ENCODE measurements at regions not wholly inside any gene's neighbourhood (a gene's known extent, or its start where the extent isn't known, plus 50 kb on each side); places are given as distances from the start of the nearest gene placed in this dataset.

DNA sequence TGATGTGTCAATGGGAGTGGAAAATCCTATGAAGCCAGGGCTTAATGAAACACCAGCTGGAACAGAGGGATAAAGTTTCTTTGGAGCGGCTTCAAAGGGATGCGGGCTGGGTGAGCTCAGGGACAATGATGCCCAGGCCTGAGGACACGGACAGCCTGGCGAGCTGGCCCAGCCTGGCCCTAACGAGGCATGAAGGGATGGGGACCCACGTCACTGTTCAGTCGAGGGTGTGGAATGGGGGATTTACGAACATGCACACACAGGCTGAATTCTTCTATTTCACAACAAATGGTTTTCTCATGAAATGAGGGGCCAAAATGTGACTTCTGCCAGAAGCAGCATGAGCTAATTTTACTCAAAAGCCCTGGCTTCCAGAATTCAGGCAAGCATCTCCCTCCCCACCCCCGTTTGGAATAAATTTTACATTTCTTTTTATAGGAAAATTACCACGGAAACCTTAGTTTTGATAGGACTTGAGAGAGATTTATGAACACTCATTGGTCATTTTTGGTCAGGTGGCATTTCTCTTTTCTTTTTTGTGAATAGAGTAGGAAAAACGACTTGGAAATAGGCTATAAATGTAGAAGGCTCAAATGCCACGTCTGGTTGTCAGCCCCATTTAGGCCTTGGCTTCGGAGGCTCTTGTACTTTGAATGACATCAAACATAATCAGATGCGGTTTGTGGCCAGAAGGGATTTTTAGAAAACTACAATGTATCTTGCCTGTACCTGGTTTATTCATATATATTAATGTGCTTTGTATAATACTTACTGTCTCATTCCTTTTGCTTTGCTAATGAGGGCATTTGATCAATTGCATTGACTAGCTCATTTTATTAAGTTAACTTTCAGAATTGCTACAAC is 893.8 kb upstream of the CELF4 start:
- DNase-seq = no peak

DNA sequence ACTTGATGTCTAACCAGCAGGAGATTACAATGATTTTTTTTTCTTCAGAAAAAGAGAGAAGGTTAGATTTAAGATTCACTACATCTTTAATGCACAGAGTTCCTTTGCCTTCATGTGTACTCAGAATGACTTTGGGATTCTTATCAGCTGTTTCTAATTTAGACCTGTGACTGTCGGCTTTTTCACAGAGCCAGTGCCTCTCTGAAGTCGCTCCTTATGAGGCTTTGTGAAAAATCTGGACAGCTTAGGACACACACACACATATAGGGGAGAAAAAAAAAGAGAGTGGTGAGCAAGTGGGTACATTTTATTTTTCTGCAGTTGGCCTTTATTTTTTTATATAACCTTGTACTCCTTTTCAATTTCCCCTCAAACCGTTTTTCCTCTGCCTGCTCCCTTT is 893.1 kb upstream of the CELF4 start:
- no peak for DNase-seq

DNA sequence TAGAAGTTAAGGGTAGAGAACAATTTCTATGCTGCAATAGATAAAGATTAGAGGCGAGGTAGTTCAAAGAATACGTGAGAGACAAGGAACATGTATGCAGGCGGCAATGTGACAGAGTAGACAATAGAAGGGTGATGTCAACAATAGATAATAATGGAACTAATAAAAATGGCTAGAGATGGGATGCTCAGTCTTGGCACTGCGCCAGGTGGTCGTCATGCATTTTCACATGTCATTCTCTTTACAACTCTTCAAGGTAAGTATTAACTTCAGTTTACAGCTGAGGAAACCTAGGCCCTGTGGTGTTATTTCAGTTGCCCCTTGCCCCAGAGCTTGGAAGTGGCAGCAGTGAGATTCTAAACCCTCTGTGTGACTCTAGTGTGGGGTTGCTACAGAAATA is 890.7 kb upstream of the CELF4 start:
- no peak for DNase-seq

DNA sequence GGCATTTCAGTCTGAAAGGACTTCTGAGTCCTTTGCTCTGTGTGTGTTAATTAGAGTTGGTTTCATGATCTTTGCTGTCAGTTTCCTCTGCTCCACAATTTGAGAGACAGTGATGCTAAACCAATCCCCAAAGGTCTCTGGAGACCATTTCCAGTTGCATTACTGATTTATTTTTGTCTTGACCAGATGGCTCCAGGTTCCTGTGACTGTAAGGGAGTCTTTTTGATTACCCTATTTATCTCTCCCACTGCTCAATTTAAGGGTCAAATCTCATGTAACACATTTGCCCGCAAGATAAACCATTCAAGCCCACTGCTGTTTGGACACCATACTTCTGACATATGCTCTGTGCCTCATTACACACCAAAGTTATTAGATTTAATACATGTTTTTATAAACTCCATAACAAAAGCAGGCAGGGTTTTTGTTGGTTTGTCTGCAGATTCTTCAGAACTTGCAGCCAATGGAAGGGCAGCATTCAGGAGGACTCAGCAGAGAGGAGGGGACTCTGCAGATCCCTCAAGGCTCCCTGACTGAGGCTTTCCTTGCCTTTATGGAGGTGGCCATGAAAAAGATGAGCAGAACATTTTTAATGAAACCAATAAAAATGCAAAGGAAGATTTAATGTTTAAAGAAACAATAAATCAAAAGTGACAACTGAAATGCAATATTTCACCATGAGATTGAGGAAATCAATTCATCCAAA is 889.3 kb upstream of the CELF4 start:
- no peak for DNase-seq

DNA sequence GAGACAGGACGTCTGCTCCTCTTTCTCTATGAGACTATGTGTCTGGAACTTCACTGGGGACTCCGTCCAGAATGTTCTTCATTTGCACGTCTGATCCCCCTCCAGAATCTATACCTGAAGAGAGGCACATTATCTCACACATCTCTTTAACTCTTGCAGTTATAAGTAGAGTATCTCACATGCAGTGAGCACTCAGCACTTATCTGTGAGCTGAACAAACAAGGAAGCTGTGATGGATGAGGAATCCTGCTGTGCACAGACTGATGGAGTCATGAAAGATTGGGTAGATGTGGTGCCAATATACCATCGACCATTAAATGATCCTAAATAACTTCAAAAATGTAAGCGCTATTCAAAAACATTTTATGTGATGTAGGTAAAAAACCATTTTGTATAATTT is 888.3 kb upstream of the CELF4 start:
- DNase-seq = no peak

DNA sequence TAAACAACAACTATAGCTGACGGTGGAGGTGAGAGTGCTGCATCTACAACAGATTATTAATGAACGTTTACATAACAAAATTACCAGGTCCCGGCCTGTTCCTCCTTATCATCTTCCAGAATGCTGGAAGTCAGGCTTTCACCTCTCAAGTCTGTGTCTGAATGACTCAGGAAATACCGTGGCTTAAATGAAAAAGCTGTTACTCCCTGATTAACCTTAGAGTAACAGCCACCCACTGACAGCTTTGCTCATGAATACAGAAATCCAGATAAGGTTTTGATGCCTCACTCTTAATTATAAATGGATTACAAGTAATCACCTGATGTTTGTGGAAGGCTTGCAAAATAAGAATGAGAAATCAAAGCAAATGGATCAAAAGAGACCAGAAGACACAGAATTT is 885.3 kb upstream of the CELF4 start:
- no peak for DNase-seq

DNA sequence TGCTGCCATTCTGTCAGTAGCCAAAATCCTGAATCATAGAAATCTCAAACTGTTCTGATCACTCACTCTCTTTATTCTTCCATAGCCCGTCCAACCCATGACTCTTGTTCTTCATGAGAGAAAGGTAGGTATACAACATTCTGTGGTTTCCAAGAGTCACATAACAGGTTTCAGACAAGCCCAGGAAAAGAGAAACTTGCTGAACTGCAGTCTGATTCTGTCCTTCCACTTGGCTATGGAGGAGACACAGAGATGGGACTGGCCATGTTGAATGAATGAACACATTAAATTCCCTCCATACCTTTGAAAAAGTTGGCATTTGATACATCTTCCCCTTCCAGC is 880.2 kb upstream of the CELF4 start:
- DNase-seq = no peak

DNA sequence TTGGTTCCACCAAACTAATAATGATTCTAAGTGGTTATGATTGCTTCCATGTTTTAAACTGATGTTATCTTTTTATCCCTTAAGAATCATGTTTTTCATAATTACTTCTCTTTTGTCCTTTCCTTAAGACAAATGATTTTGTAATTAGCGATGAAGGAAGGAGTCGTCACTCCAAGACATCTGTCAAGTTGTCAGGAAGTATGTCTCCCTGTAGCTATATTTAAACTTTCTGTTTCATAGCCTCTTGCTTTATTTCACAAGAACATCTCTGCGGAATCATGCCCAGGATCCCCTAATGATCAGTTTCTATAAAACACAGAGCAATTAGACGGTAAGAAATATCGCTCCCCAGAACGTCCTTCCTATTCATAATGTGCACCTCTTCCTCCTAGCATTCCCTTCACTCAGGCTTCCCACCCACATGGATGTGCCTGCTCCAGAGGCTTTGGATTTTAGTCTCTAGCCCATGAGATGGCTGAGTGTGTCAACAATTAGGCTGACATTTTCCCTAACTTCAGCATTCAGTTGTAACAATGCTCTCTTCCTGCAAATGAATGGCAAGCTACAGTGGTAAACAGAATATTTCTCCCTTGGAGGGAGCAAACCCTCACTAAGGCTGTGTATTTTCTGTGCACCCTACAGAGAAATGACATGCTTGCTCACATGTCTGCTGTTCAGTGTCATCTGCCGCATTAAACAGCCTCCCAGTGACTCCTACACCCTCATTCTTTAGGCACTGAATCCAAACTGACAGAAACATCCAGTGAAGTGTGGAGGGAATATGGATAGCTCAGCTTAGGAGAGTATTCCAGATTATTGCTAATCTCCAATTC is 879.6 kb upstream of the CELF4 start:
- no peak for DNase-seq

DNA sequence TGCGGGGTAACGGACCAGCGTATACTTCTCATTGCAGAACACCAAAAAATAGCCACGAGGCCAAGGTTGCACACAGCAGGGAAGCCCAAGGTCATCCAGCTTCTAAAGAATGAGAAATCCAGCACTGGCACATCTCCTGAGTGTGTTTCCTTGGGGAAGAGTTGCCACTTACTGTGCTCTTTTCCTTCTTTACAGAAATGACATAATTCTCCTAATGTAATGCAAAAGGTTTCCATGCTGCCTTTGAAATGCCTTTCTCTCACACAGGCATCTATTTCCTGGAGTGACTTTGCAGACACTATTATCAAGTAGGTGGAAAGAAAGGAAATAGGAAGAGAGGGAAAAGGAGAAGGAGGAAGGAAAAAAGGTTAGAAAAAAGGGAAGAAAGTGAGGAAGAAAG is 862.1 kb upstream of the CELF4 start:
- no peak for DNase-seq

DNA sequence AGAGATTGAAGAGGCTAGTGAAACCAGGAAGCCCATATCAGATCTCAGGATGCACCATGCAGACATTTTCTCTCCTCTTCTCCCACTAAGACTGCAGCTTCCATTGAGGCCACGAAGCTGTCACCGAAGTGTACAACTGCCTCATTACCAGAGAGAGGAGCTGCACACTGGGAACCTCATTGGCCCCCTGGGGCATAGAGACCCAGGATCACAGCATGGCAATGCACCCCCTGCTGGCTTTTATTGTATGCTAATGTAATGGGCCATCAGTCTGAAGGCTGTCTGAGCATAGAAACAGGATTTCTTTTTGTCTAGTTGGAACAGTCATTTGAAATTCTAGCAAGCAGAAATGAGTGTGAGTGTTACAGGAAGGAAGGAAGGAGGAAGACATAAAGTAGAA is 861.6 kb upstream of the CELF4 start:
- no peak for DNase-seq

DNA sequence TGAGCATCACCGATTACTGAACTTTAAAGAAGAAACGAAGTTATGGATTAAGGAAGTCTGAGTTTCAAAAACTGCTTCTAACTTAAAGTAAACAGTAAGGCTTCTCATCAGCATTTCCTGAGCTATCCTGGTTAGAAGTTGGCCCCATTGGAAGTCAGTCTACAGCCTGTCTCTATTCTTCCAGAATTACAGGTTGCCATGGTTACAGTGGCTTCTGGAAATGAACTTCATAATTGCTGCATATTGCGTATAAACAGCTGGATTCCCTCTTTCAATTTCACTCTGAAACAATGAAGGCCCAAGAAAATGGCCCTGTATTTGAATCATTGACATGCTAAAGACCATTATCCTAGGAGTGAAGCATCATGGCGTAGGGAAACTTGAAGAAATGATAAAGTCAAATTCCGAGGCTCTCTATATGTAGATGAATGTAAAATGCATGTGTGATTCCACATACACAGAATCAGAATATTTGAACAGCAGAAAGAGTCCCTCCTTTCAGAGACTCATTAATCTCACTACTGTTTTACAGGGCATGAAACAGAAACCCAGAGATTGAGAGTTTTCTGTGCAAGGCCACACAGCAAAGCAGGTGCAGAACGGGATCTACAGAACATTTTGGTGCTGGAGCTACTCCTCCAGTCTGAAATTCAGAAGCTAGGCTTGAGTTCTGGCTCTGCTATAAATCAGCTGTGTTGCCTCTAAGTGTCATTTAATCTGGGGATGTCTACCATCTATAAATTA is 856.4 kb upstream of the CELF4 start:
- DNase-seq = no peak

DNA sequence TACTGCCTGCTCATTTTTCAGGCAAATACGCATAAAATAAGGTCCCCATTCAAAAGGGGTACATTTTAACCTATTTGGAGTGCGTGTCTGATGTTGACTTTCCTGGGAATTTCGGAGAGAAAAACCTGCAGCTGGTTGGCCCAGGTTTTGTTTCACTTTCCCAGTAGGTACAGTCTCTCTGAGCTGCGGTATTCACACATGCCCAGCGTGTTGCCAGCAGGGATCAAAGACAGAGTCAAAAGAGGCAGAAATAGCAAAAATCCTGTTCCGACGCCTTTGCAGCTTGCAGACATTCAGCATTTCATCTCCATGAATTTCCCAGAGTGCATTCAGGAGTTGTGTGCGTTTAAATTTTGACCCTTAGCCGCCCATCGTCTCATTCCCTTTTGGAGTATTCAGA is 855.4 kb upstream of the CELF4 start:
- no peak for DNase-seq

DNA sequence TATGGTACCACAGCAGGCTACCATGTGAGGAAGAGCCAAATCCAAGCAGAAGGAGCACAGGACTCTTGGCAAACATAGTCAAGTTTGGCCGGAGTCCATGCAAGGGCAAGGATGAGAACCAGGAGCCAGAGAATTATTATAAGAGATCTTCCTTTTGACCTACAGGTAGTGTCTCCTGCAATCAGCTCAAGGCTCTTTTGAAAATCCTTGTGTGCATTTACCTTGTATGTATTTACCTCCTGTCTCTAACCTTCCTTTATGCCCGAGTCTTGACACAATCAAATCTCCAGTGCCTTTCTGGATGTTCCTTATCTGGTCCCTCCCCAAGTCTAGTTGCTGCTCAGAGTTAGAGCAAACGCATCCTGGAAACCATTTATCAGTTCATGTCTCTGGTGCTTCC is 855.0 kb upstream of the CELF4 start:
- DNase-seq = no peak

DNA sequence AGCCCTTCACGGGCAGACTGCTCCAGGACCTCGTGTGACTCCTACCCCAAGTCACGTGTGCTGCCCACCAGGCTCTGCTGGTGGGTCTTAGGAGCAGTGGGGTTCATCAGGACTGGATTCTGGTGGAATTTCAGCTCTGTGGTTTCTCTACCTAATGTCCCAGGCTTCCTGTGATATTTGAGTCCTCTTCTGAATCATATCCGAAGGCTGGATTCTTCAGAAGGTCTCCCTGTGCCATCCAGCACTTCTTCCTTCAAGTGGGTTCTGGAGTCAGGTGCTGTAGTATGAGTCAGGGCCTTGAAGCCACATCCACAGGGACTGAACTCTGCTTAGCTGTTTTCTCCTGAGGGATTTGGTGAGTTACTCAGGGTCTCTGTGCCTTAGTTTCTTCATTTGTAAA is 850.2 kb upstream of the CELF4 start:
- no peak for DNase-seq

DNA sequence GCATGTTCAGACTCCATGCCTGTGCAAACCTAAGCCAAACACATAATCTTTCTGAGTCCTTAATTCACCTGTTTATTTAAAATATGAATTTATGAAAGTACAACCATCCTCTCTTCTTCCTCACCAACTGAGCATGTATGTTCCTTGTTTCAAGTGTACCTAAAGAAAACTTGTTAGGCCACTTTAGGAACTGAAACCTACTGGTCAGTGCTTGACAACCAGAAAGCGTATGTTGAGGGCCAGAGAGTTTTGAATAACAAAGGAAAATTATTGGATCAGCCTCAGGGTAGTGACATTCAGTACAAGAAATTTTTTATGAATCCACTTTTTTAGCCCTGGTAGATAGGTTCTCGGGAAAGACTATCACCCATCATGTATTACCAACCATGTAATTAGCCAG is 847.6 kb upstream of the CELF4 start:
- DNase-seq = no peak

DNA sequence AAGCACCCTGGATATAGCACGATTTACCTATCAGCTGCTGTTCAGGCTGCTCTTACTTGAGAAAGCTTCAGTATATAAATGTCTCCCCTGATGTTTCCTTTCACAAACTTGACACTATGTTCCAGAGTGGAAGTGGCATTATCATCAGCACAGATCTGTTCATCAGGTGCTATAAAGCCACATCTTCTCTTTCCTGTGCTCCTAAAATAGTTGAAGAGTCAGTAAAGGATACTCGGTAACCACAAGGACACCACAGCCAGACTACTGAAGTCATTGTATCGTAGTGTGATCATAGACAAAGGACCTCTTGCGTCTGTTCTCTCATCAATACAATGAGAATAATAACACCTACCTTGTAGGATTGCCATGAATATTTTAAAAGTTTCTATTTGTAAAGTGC is 841.0 kb upstream of the CELF4 start:
- DNase-seq = no peak

DNA sequence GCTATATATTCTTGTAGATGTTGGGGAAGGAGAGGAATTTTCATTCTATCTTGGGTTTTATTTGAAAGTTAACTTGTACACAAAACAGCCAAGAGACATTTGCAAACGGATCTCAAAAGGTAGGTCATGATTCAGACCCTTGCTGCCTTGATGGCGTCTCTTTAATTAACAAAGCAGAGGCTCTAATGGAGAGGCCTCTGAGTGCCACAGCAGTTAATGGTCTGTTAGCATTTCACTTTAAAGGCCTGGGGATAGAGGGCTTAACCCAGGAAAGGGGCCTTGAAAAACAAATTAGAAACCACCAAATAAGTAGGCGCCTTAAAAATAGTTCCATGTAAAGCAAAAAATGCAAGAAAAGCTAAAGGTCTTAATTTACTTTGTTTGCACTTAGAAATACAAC is 836.9 kb upstream of the CELF4 start:
- no peak for DNase-seq

DNA sequence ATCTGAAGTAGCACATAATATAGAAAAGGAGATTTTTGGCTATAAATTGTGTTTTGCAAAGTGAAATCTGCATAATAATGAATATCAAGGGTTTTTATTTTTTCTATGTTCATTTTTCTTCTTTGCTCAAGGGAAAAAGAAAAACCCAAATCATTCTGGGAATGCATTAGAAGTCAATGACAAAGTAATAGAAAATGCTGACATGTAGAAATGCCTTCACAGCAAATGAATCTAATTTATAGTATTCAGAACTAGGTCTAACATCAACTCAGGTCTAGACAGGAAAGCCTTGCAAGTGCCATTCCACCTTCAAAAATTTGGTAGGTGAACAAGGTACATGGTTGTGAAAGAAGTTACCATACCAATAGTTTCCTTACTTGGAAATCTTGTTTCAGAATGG is 831.5 kb upstream of the CELF4 start:
- DNase-seq = no peak

DNA sequence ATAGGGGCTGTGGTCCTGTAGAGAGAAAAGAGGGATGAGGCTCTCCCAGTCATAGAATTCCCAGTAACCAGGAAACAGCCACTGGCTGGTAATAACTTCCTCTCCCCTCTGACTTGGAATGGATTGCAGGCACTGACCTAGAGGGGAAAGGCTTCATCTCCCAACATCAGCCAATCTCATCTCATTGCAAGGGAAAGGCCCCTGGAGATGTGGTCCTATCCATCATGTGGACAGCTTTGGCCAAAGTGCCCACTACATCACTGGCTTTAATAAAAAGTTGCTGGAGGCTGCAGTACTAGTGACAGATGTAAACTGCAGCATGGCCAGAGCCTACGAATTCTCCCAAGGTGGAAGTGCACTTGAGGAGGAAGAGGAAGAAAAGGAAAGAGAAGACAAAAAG is 820.5 kb upstream of the CELF4 start:
- no peak for DNase-seq

DNA sequence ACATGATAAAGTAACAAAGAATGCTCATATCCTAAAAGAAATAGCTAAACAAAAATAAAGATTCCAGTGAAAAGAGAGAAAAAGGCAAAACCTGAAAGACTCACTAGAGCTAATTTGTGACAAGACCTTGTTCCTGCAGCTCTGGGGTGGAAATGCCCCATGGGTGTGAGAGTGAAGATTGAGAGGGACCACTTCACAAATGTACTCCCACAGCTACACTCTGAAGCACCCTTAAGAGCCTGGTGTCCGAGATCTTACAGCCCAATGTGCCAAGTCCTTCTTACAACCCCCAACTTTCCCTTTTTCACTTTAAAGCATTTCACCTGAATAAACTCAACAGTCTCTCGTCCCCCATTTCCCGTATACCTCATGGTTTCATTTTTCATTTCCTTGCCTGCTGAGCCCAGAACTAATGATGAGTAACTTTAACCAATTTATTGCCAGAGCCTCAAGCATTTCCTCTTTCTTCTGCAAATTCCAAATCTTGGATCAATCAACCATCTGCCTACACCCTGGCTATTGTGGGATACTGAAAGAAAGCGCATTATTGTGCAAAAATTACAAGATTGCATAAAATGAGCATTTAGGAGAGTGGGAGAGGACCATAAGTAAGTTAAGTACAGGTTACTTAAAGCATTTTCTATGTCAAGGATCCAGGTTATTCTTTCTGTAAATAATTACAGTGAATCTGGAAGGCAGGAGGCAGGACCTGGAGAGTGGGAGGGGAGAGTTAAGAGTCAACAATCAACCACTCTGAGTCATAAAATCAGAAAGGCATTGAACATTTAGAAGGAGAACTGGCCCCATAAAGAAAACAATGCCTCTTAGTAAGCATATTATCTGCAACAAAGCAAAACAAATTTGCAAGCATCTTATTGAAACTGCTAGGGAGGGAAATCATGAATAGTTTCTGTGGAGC is 804.4 kb upstream of the CELF4 start:
- no peak for DNase-seq

DNA sequence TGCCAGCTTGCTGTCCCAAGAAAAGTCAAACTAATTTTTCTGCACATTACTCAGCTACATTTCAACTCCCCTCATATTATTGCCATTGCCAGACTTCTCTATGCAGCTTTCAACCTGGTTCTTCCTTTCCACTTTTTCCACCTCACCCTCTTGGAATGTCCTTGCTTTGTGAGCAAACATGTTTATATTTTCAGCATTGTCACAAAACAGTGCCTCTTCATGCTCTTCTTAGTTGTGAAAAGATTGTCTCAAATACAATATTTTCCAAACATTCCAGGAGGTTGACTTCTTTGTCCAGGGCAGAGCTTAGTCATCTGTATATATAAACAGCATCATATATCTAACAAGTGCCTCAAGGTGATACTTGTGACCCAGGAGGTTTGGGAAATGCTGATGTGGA is 803.3 kb upstream of the CELF4 start:
- DNase-seq = no peak

DNA sequence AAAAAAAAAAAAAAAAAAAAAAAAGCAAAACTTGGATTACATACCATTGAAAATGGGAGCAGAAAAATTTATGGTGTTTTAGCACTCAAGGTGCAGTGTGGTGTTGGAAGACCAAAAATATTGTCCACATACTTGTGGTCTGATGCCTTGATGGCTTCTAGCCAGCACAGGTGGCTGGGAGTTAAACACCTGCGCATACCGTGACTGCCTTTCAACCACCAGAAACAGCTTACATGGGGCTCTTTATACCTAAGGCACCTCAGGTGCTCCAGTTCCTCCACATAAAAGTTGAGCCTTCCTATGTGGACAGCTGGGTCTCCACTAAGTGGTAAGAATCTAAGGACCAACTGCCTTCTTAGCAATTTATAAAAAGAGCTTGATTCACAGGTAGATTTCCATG is 802.6 kb upstream of the CELF4 start:
- no peak for DNase-seq

Measured in fibroblast of upper back skin (primary cell).